H1 (cell line): ENCODE measurements at regions not wholly inside any gene's neighbourhood (a gene's known extent, or its start where the extent isn't known, plus 50 kb on each side); places are given as distances from the start of the nearest gene placed in this dataset.

Experiments
- CTCF ChIA-PET: fragments of 300-600 bp; sonication (Branson Sonifier 250); formaldehyde crosslinking; loops from one replicate; lab custom pipeline; 2021; ENCODE audit not compliant: partially characterized antibody; lab: Charles Lee
- POLR2A ChIA-PET: fragments of 300-600 bp; sonication (Branson Sonifier 250); formaldehyde crosslinking; loops from one replicate; lab custom pipeline; 2021; ENCODE audit warnings: inconsistent platforms; ENCODE audit not compliant: partially characterized antibody; lab: Charles Lee
- DNase-seq, 2 experiments: peaks; one replicate each; pipeline versions ENCODE4 v3.0.0 to v3.0.0-alpha.2; 2010 to 2022; ENCODE audit warnings: low spot score in 2 of 2, low read depth in 1 of 2, mixed read lengths in 1 of 2
- FAIRE-seq: peaks from 2 replicates; lab custom pipeline; 2011; peaks lifted over from hg19 to GRCh38; lab: Jason Lieb, UNC
- H2AFZ ChIP-seq: 2 replicates; pipeline ENCODE4 v1.8.1; 2012; ENCODE audit warnings: low read length, inconsistent platforms
- H2AK5ac ChIP-seq: 2 replicates; pipeline ENCODE4 v1.6.1; 2013; ENCODE audit warnings: low read depth, low read length
- H2BK120ac ChIP-seq: replicated peaks from 2 replicates; pipeline ENCODE3; 2013; ENCODE audit warnings: low read depth, low read length, inconsistent platforms
- H2BK12ac ChIP-seq: 2 replicates; pipeline ENCODE4 v1.6.1; 2013; ENCODE audit warnings: low read depth, low read length
- H2BK15ac ChIP-seq: 2 replicates; pipeline ENCODE4 v1.6.1; 2013; ENCODE audit warnings: low read length
- H2BK20ac ChIP-seq: 2 replicates; pipeline ENCODE4 v1.6.1; 2013; ENCODE audit warnings: low read length
- H2BK5ac ChIP-seq: 2 replicates; pipeline ENCODE4 v1.6.1; 2013; ENCODE audit warnings: low read depth, low read length
- H3K14ac ChIP-seq: 2 replicates; pipeline ENCODE4 v1.6.1; 2013; ENCODE audit warnings: inconsistent platforms; ENCODE audit not compliant: insufficient read length
- H3K18ac ChIP-seq: 2 replicates; pipeline ENCODE4 v1.6.1; 2013; ENCODE audit warnings: low read length; ENCODE audit errors: extremely low read depth
- H3K23ac ChIP-seq: 2 replicates; pipeline ENCODE4 v1.6.1; 2013; ENCODE audit warnings: inconsistent platforms; ENCODE audit not compliant: insufficient read length
- H3K23me2 ChIP-seq: 2 replicates; pipeline ENCODE4 v1.6.1; 2013; ENCODE audit warnings: low read depth, low read length
- H3K27ac ChIP-seq: 2 replicates; pipeline ENCODE4 v1.6.1; 2011; ENCODE audit warnings: low read depth, low read length, inconsistent platforms
- H3K27me3 ChIP-seq, 4 experiments: replicated peaks in 1 of 4; 1 replicate in 1 of 4; 2 replicates in 3 of 4; pipeline versions ENCODE4 v1.6.1 to v1.8.1; 2011 to 2013; ENCODE audit warnings: low read length in 3 of 4, mild to moderate bottlenecking in 3 of 4, inconsistent platforms in 2 of 4, mixed read lengths in 2 of 4, moderate library complexity in 1 of 4; ENCODE audit not compliant: control insufficient read depth in 3 of 4, insufficient read depth in 3 of 4; ENCODE audit errors: extremely low read depth in 1 of 4
- H3K36me3 ChIP-seq, 4 experiments: 2 replicates each; pipeline versions ENCODE4 v1.6.1 to v1.8.1; 2011 to 2013; ENCODE audit warnings: mild to moderate bottlenecking in 4 of 4, low read length in 3 of 4, moderate library complexity in 2 of 4, control low read depth in 1 of 4, inconsistent platforms in 1 of 4; ENCODE audit not compliant: insufficient read depth in 4 of 4, control insufficient read depth in 2 of 4
- H3K4ac ChIP-seq: replicated peaks from 2 replicates; pipeline ENCODE3; 2013; ENCODE audit warnings: low read length, low read depth, mixed read lengths, inconsistent platforms; ENCODE audit not compliant: insufficient read length
- H3K4me1 ChIP-seq, 4 experiments: replicated peaks in 1 of 4; 1 replicate in 1 of 4; 2 replicates in 3 of 4; pipeline versions ENCODE4 v1.6.1 to v1.8.1; 2011 to 2013; ENCODE audit warnings: low read length in 3 of 4, inconsistent platforms in 2 of 4, mixed read lengths in 1 of 4; ENCODE audit not compliant: insufficient read depth in 4 of 4, control insufficient read depth in 3 of 4
- H3K4me2 ChIP-seq, 2 experiments: 2 replicates each; pipeline versions ENCODE4 v1.6.1 to v1.8.1; 2011 to 2013; ENCODE audit warnings: low read depth in 2 of 2, low read length in 2 of 2, control low read depth in 1 of 2, inconsistent platforms in 1 of 2, mild to moderate bottlenecking in 1 of 2; ENCODE audit not compliant: insufficient read depth in 1 of 2
- H3K4me3 ChIP-seq, 4 experiments: fragments of 200-600, 300-600 bp in 1 of 4; sonication (generic), shearing (Covaris generic), sonication (Bioruptor Twin) in 1 of 4; 2 replicates each; pipeline versions ENCODE4 v1.5.1 to v1.8.1; 2011 to 2016; ENCODE audit warnings: low read length in 4 of 4, low read depth in 3 of 4, control low read depth in 2 of 4, inconsistent platforms in 2 of 4, mild to moderate bottlenecking in 2 of 4, mixed read lengths in 1 of 4, moderate library complexity in 1 of 4; ENCODE audit not compliant: insufficient read depth in 2 of 4; ENCODE audit errors: extremely low read depth in 1 of 4
- H3K56ac ChIP-seq: replicated peaks from 2 replicates; pipeline ENCODE3; 2013; ENCODE audit warnings: low read depth, mild to moderate bottlenecking, mixed read lengths, low read length, inconsistent platforms; ENCODE audit not compliant: insufficient read length
- H3K79me1 ChIP-seq: 2 replicates; pipeline ENCODE4 v1.6.1; 2013; ENCODE audit warnings: low read depth, low read length, control low read depth
- H3K79me2 ChIP-seq, 2 experiments: 2 replicates each; pipeline versions ENCODE4 v1.6.1 to v1.8.1; 2012 to 2013; ENCODE audit warnings: low read length in 2 of 2, mild to moderate bottlenecking in 2 of 2, inconsistent platforms in 1 of 2; ENCODE audit not compliant: insufficient read depth in 2 of 2, control insufficient read depth in 1 of 2
- H3K9ac ChIP-seq, 4 experiments: replicated peaks in 1 of 4; 1 replicate in 1 of 4; 2 replicates in 3 of 4; pipeline versions ENCODE4 v1.6.1 to v1.8.1; 2011 to 2013; ENCODE audit warnings: low read depth in 3 of 4, low read length in 3 of 4, control low read depth in 2 of 4, mild to moderate bottlenecking in 2 of 4, moderate library complexity in 2 of 4, inconsistent platforms in 1 of 4; ENCODE audit errors: extremely low read depth in 1 of 4
- H3K9me3 ChIP-seq, 2 experiments: 2 replicates each; pipeline versions ENCODE4 v1.6.1 to v1.8.1; 2012 to 2013; ENCODE audit warnings: mild to moderate bottlenecking in 2 of 2, moderate library complexity in 2 of 2, control low read depth in 1 of 2, inconsistent platforms in 1 of 2, low read depth in 1 of 2, low read length in 1 of 2, mixed read lengths in 1 of 2; ENCODE audit not compliant: insufficient read depth in 2 of 2
- H4K20me1 ChIP-seq, 2 experiments: replicated peaks in 1 of 2; 2 replicates each; pipeline versions ENCODE3 to v1.8.1; 2011 to 2013; ENCODE audit warnings: inconsistent platforms in 2 of 2, low read length in 2 of 2, mild to moderate bottlenecking in 1 of 2; ENCODE audit not compliant: insufficient read depth in 2 of 2, control insufficient read depth in 1 of 2
- H4K5ac ChIP-seq: 2 replicates; pipeline ENCODE4 v1.6.1; 2013; ENCODE audit warnings: low read length, low read depth, mixed read lengths, inconsistent platforms; ENCODE audit not compliant: insufficient read length
- H4K8ac ChIP-seq: 2 replicates; pipeline ENCODE4 v1.8.0; 2013; ENCODE audit warnings: mild to moderate bottlenecking, moderate library complexity, low read length, inconsistent platforms; ENCODE audit not compliant: insufficient read depth; ENCODE audit errors: extremely low read depth
- H4K91ac ChIP-seq: replicated peaks from 2 replicates; pipeline ENCODE3; 2013; ENCODE audit warnings: low read length, mixed read lengths, inconsistent platforms; ENCODE audit not compliant: insufficient read length
- WGBS, 2 experiments: shearing (Covaris generic) in 1 of 2; methylation state at CpG; one replicate each; pipeline versions ENCODE4 v1.1.6 to v1.1.7; 2013 to 2015; ENCODE audit warnings: low lambda C conversion rate in 2 of 2, mixed read lengths in 2 of 2, inconsistent platforms in 1 of 2, low coverage in 1 of 2, missing lambda C conversion rate in 1 of 2; ENCODE audit not compliant: insufficient replicate concordance in 2 of 2, insufficient coverage in 1 of 2, insufficient read length in 1 of 2; ENCODE audit errors: extremely low coverage in 1 of 2, missing lambda C conversion rate in 1 of 2; 5-methylcytosine and 5-hydroxymethylcytosine counted together
- TF ChIP-seq, protein P1 (sequence below): IDR thresholded peaks from 2 replicates; pipeline ENCODE4 v1.6.1; 2012; ENCODE audit warnings: low read length, inconsistent platforms
- TF ChIP-seq, protein P2 (sequence below): IDR thresholded peaks from 2 replicates; pipeline ENCODE4 v1.6.1; 2011; ENCODE audit warnings: low read length, improper control_type of control experiment

DNA sequence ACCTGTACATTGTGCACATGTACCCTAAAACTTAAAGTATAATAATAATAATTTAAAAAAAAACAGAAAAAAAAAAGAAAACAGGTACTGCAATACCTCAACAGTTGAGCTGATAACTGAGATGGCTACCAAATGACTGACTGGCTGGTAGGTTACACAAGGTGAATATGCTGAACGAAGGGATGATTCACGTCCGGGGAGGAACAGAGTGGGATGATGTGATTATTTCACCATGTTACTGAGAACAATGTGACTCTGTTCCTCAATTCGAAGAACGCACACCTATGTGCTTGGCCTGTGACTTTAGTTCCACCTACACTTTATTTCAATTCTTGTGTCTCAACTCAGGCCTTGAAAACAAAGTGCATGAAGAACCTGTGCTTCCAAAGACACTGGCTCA, 111.7 kb downstream of the CXXC4 start:
- CTCF ChIA-PET = interaction anchor here (0.6 kb wide), 1 partner anchor 222 kb away, joined by 3 read pairs; no protein-coding TSS in a partner anchor
- H3K56ac ChIP-seq = no peak overlapping the region
- TF ChIP-seq, protein P1, sequence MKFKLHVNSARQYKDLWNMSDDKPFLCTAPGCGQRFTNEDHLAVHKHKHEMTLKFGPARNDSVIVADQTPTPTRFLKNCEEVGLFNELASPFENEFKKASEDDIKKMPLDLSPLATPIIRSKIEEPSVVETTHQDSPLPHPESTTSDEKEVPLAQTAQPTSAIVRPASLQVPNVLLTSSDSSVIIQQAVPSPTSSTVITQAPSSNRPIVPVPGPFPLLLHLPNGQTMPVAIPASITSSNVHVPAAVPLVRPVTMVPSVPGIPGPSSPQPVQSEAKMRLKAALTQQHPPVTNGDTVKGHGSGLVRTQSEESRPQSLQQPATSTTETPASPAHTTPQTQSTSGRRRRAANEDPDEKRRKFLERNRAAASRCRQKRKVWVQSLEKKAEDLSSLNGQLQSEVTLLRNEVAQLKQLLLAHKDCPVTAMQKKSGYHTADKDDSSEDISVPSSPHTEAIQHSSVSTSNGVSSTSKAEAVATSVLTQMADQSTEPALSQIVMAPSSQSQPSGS = no peak
- TF ChIP-seq, protein P2, sequence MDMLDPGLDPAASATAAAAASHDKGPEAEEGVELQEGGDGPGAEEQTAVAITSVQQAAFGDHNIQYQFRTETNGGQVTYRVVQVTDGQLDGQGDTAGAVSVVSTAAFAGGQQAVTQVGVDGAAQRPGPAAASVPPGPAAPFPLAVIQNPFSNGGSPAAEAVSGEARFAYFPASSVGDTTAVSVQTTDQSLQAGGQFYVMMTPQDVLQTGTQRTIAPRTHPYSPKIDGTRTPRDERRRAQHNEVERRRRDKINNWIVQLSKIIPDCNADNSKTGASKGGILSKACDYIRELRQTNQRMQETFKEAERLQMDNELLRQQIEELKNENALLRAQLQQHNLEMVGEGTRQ = no peak

More for the DNA sequence above, 111.7 kb downstream of the CXXC4 start:
- Histone ChIP-seq H3K27me3 (no peaks in the 10 kb centered on the region), H3K4me1 (no peaks in the 10 kb centered on the region), H3K9me3 (no peaks in the 10 kb centered on the region), H3K4me3 (no peak overlapping the region), H4K5ac (no peak overlapping the region), H3K23me2 (no peaks in the 10 kb centered on the region), H2BK12ac (0 out of 2 replicates have a peak overlapping the region, but pooled peaks have one; percentile 7), H3K23ac (no peak overlapping the region), H2BK5ac (no peak overlapping the region), H3K79me2 (no peaks in the 10 kb centered on the region), H3K4ac (no peak overlapping the region), H4K91ac (no peak overlapping the region), H2AFZ (peak overlapping the region; percentile 29; the same call in 1 of the 2 replicates), H3K4me2 (no peak overlapping the region), H3K14ac (no peak overlapping the region), H4K8ac (no peak overlapping the region), H2BK15ac (no peak overlapping the region), H4K20me1 (no peaks in the 10 kb centered on the region), H3K18ac (no peak overlapping the region), H2BK20ac (no peak overlapping the region), H2AK5ac (no peak overlapping the region), H3K9ac (no peak overlapping the region), H3K27ac (no peak overlapping the region), H2BK120ac (no peak overlapping the region), H3K36me3 (no peaks in the 10 kb centered on the region), H3K79me1 (no peaks in the 10 kb centered on the region)
- 91% methylated on average over 5 of the region's 5 CpGs; no CpG with 5 or more reads in 1 of the 2 experiments for WGBS, 2 experiments
- DNase-seq = no peak
- no peak for FAIRE-seq
- POLR2A ChIA-PET = no interaction called here
